ENCODE measurements at regions not wholly inside any gene's neighbourhood (a gene's known extent, or its start where the extent isn't known, plus 50 kb on each side); places are given as distances from the start of the nearest gene placed in this dataset.

- TF ChIP-seq POLR2A (IDR thresholded peaks at IDR 0.05; ENCODE audit: low read length) (no peak), GATA1 (IDR thresholded peaks at IDR 0.05; ENCODE audit: low read depth, low read length) (no peak)
Measured at GRCh38 chr1:184223216-184223615, 163.6 kb upstream of the C1orf21 start.
